ENCODE measurements at regions not wholly inside any gene's neighbourhood (a gene's known extent, or its start where the extent isn't known, plus 50 kb on each side); places are given as distances from the start of the nearest gene placed in this dataset.
"Not testable (repeated sequence)": the region's sequence is repeated elsewhere in the genome, so short reads cannot be mapped to it uniquely, and the experiment has no call there.

- no peak for DNase-seq
- ATAC-seq: no peak
Measured at GRCh38 chr13:61138857-61139256, 276.8 kb downstream of the PCDH20 start.

GRCh38 chr13:61136515-61136914, 279.1 kb downstream of the PCDH20 start:
- DNase-seq (no peak), ATAC-seq (no peak)

- ATAC-seq (no peak), DNase-seq (no peak)
Measured at GRCh38 chr13:61136093-61136492, 279.6 kb downstream of the PCDH20 start.

- DNase-seq: no peak
- no peak for ATAC-seq
Measured at GRCh38 chr13:61135583-61135982, 280.1 kb downstream of the PCDH20 start.

GRCh38 chr13:61128850-61129645, 286.6 kb downstream of the PCDH20 start:
- ATAC-seq (no peak), DNase-seq (no peak)

- ATAC-seq: no peak
Measured at GRCh38 chr13:61123538-61124289, 291.9 kb downstream of the PCDH20 start.

GRCh38 chr13:61113140-61113658, 302.4 kb downstream of the PCDH20 start:
- no peak for ATAC-seq
- DNase-seq: no peak

More at GRCh38 chr13:61123538-61124289, 291.9 kb downstream of the PCDH20 start:
- DNase-seq: no peak

- ATAC-seq (no peak), DNase-seq (no peak)
Measured at GRCh38 chr13:61111529-61111928, 304.1 kb downstream of the PCDH20 start.

- no peak for DNase-seq
- no peak for ATAC-seq
Measured at GRCh38 chr13:61110732-61111131, 304.9 kb downstream of the PCDH20 start.

- ATAC-seq (no peak), DNase-seq (no peak)
Measured at GRCh38 chr13:61109741-61110140, 305.9 kb downstream of the PCDH20 start.

GRCh38 chr13:61107989-61108388, 307.7 kb downstream of the PCDH20 start:
- no peak for DNase-seq
- ATAC-seq: no peak

- no peak for DNase-seq
- no peak for ATAC-seq
Measured at GRCh38 chr13:61095885-61096284, 319.8 kb downstream of the PCDH20 start.

GRCh38 chr13:61094865-61095264, 320.8 kb downstream of the PCDH20 start:
- DNase-seq: no peak
- no peak for ATAC-seq

- ATAC-seq, DNase-seq: not testable (repeated sequence)
Measured at GRCh38 chr13:61089894-61090293, 325.8 kb downstream of the PCDH20 start.

GRCh38 chr13:61086087-61086486, 329.6 kb downstream of the PCDH20 start:
- DNase-seq: no peak

GRCh38 chr13:61084988-61085387, 330.7 kb downstream of the PCDH20 start:
- ATAC-seq (no peak), DNase-seq (no peak)

More at GRCh38 chr13:61086087-61086486, 329.6 kb downstream of the PCDH20 start:
- ATAC-seq: no peak

GRCh38 chr13:61078976-61079770, 336.5 kb downstream of the PCDH20 start:
- DNase-seq: no peak

GRCh38 chr13:61052175-61052574, 363.5 kb downstream of the PCDH20 start:
- DNase-seq (no peak), ATAC-seq (no peak)

More at GRCh38 chr13:61078976-61079770, 336.5 kb downstream of the PCDH20 start:
- ATAC-seq: no peak

- no peak for ATAC-seq
- DNase-seq: no peak
Measured at GRCh38 chr13:61045251-61045650, 370.4 kb downstream of the PCDH20 start.

GRCh38 chr13:61040181-61040580, 375.5 kb downstream of the PCDH20 start:
- ATAC-seq (no peak), DNase-seq (no peak)

GRCh38 chr13:61039302-61039701, 376.3 kb downstream of the PCDH20 start:
- no peak for ATAC-seq
- no peak for DNase-seq

- no peak for ATAC-seq
- no peak for DNase-seq
Measured at GRCh38 chr13:61036715-61037114, 378.9 kb downstream of the PCDH20 start.
